GM12865 (cell line): ENCODE measurements at regions not wholly inside any gene's neighbourhood (a gene's known extent, or its start where the extent isn't known, plus 50 kb on each side); places are given as distances from the start of the nearest gene placed in this dataset.

ENCODE experiments used
- DNase-seq: peaks from one replicate; pipeline ENCODE4 v3.0.0; 2010; ENCODE audit warnings: low read depth
- H3K4me3 ChIP-seq: 2 replicates; pipeline ENCODE4 v1.5.1; 2011; ENCODE audit warnings: mild to moderate bottlenecking, low read depth, low read length, control low read depth
- CTCF ChIP-seq: IDR thresholded peaks from 2 replicates; pipeline ENCODE4 v1.5.1; 2011; ENCODE audit warnings: low read length, control low read depth, low read depth, inconsistent platforms; ENCODE audit not compliant: insufficient read depth; ENCODE audit errors: missing control alignments

DNA sequence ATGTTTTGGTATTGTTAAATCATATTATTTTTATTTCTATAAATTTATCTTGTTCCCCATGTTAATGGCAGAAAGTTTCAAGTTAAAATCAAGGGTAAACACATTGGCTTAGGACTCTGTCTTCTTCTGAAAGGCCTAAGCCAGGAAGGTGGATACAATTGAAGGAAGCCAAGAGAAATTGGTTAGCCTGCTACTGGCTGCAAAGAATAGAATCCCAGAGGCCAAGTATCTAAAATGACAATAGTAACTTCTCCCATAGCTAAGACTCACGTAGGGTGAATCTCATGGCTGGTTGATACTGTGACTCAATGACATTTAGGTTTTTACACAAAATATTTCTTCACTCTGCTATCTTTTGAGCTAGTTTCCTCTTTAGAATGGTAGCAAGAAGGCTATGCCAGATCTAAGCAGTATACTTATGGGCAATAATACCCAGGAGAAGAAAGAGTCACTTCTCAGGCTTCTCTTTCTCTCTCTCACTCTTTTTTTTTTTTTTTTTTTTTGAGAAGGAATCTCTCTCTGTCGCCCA, 621.5 kb upstream of the TBL1XR1 start:
- TF ChIP-seq CTCF: no peak
- no peak overlapping the region for H3K4me3 ChIP-seq
- DNase-seq: no peak

DNA sequence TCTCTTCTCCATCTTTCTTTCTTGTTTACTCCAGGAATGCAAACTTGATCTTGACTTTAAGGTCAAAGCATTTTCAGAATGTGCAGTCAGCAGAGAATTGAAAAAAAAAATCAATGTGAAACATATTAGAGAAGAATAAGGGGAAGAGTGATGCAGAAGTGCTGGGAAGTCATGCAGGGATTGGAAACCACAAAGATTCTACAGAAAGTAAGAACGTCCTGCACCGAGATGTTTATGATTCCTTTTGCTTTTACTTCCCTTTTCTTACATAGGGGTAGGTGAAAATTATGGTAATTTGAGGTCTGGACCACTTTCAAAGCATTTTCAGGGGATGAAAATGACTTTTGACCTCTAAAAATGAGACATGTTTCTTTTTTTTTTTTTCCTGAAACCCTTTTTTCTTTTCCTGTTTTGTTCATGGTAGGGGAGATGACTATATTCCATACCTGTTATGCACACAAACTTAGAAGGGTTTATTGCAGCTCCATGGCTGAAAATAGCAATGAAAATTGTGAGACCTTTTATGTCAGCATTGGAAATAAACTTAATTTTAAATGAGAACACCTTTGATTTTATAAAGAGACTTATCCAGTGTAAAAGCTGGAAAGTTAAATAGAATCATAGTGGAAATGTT, 623.5 kb upstream of the TBL1XR1 start:
- no peak for TF ChIP-seq CTCF
- peak; percentile 36 for DNase-seq
- no peak overlapping the region for H3K4me3 ChIP-seq

DNA sequence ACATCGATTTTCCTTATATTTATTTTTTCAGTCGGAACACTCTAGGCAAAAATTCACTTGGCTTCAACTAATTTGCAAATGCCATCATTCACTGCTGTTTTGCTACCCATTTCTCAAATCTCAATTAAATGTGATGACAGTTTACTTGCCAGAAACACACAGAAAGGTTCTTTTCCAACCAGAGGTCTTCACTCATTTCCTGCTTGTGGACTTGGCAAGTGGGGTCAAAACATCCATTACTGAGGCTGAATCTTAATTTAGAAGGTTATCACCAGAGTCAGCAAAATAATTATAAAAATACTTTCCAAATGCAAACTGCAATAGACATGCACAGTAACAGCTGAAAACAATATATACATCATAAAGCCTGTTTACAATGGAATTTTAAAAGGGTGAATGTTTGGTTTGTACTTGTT, 625.4 kb upstream of the TBL1XR1 start:
- no peak for DNase-seq
- TF ChIP-seq CTCF: no peak
- H3K4me3 ChIP-seq: no peak overlapping the region

- DNase-seq: no peak
- H3K4me3 ChIP-seq: no peak overlapping the region
- no peak for TF ChIP-seq CTCF
These were observed 626.5 kb upstream of the TBL1XR1 start for GRCh38 chr3:177823701-177824189.

GRCh38 chr3:177824190-177824786, 627.0 kb upstream of the TBL1XR1 start:
- no peak overlapping the region for H3K4me3 ChIP-seq
- DNase-seq: no peak
- TF ChIP-seq CTCF: no peak

- DNase-seq: no peak
- no peak for TF ChIP-seq CTCF
These were observed 627.6 kb upstream of the TBL1XR1 start for GRCh38 chr3:177824841-177825240.

More at GRCh38 chr3:177824841-177825240, 627.6 kb upstream of the TBL1XR1 start:
- no peak overlapping the region for H3K4me3 ChIP-seq
